ENCODE measurements at regions not wholly inside any gene's neighbourhood (a gene's known extent, or its start where the extent isn't known, plus 50 kb on each side); places are given as distances from the start of the nearest gene placed in this dataset.

DNA sequence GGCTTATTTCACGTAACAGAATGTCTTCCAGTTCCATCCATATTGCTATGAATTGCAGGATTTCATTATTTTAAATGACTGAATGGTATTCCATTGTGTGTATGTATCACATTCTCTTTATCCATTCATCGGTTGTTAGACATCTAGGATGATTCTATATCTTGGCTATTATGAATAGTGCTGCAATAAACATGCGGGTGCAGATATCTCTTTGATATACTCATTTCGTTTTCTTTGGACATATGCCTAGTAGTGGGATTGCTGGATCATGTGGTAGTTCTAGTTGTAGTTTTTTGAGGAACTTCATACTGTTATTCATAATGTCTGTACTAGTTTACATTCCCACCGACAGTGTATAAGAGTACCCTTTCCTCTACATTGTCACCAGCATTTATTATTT is 460.5 kb downstream of the MAN2A1 start:
- DNase-seq, result no peak

- no peak for DNase-seq
Observed at GRCh38 chr5:110159202-110159601, 469.5 kb downstream of the MAN2A1 start.

- no peak for DNase-seq
Observed at GRCh38 chr5:110161162-110161561, 471.4 kb downstream of the MAN2A1 start.

DNA sequence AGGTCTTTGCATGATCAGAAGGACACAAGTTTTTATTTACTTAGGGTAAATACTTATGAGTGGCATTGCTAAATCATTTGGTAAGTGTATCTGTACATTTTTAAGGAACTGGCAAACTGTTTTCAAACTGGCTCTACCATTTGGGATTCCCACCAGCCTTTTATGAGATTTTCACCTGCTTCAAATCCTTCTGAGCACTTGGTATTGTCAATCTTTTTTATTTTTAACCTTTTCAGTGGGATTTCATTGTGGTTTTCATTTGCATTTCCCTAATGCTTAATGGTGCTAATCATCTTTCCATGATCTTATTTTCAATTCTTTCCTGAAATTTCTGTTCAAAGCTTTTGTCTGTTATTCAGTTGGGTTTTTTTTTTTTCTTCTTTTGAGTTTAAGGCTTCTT is 475.6 kb downstream of the MAN2A1 start:
- DNase-seq, result no peak

GRCh38 chr5:110167384-110167783 is 477.7 kb downstream of the MAN2A1 start:
- no peak for DNase-seq

GRCh38 chr5:110169461-110169860 is 479.7 kb downstream of the MAN2A1 start:
- DNase-seq, result no peak

GRCh38 chr5:110177729-110178128 is 488.0 kb downstream of the MAN2A1 start:
- DNase-seq, result no peak

DNA sequence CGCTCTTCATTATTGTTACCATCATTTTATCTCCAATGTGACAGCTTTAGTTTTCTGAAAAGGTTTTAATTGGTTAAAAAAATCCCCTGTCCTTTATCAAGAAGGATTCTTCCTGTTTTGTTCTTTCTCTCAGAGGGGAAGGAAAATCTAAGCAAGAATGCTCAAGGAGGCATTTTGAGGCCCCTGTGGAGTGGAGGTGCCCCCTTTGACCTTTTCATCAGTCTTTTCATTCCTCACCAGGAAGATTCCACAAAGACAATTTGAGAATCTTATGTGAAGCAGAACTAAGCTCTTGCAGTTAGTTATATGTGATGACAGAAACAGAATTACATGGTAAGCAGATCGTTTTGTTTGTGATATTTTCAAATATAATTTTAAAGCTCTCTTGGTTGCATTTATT is 489.6 kb downstream of the MAN2A1 start:
- DNase-seq, result no peak

DNA sequence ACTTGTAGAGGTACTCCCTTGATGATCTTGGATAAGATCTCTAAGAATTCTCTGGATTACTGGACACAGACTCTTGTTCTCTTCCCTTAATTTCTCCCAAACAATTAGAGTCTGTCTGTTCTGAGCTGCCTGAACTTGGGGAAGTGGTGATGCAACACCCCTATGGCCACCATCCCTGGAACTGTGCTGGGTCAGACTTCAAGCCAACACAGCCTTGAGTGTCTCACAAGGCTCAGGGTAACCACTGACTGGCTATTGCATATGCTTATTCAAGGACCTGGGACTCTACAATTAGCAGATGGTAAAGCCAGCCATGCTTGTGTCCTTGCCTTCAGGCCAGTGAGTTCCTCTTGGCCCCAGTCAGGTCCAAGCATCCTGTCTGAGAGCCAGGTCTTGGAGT is 504.5 kb downstream of the MAN2A1 start:
- no peak for DNase-seq

- no peak for DNase-seq
Observed at GRCh38 chr5:110195288-110195687, 505.6 kb downstream of the MAN2A1 start.

- DNase-seq, result no peak
Observed at GRCh38 chr5:110201791-110202190, 512.1 kb downstream of the MAN2A1 start.

- DNase-seq, result no peak
Observed at GRCh38 chr5:110203661-110204060, 513.9 kb downstream of the MAN2A1 start.

- no peak for DNase-seq
Observed at GRCh38 chr5:110209401-110209800, 517.1 kb downstream of the TMEM232 start.

GRCh38 chr5:110218981-110219380 is 507.5 kb downstream of the TMEM232 start:
- no peak for DNase-seq

- DNase-seq, result no peak
Observed at GRCh38 chr5:110219769-110220168, 506.7 kb downstream of the TMEM232 start.

DNA sequence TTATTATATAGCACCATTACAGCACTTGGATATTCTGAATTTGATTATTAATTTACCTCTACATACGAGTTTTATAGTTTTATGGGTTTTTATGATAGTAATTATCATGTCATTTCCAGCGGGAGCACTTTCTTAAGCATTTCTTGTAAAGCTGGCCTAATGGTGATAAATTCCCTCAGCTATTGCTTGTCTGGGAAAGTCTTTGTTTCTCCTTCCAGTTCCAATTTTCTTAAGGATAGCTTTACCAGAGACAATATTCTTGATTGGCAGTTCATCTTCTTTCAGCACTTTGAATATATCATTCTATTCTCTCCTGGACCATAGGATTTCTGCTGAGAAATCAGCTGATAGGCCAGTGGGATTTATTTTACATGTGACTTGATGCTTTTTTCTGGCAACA is 505.4 kb downstream of the TMEM232 start:
- no peak for DNase-seq

GRCh38 chr5:110224050-110224449 is 502.4 kb downstream of the TMEM232 start:
- no peak for DNase-seq

- DNase-seq, result no peak
Observed at GRCh38 chr5:110225949-110226348, 500.5 kb downstream of the TMEM232 start.

- DNase-seq, result no peak
Observed at GRCh38 chr5:110239786-110240185, 486.7 kb downstream of the TMEM232 start.

GRCh38 chr5:110242950-110243349 is 483.5 kb downstream of the TMEM232 start:
- DNase-seq, result no peak

GRCh38 chr5:110248921-110249320 is 477.6 kb downstream of the TMEM232 start:
- DNase-seq, result no peak

DNA sequence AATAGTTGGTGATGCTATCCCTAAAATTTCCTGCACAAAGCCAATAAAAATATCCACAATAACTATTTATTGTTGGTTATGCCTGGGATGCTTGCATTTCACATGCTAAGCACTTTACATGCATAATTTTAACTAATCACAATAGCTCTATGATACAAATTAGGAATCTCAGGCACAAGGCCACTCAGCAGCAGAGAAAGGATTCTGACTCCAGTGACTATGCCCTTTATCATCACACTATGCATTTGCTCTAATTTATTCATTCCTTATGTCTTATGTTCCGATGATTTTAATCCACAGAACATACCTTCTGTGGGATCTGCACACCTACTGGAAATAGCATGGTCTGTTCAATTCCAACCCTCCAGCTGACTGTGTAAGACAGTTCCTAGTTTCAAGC is 476.1 kb downstream of the TMEM232 start:
- no peak for DNase-seq

DNA sequence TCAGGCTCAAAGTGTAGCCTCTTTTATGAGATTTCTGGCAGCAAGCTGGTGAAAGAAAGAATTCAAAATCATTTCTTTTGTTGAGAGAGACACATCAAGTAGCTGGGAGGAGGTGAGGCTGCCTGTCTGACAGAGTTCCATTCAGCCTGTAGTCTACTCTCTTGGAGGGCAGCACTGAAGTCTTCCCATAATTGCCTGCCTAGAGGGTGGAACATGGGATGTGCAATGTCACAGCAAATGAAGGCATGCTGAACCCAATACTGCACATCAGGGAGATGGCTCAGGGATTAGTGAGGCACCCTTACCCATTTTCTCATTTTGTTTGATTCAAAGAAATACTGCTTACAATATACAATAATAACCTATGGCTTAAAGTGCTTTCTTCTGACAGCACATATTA is 475.7 kb downstream of the TMEM232 start:
- DNase-seq, result no peak

DNA sequence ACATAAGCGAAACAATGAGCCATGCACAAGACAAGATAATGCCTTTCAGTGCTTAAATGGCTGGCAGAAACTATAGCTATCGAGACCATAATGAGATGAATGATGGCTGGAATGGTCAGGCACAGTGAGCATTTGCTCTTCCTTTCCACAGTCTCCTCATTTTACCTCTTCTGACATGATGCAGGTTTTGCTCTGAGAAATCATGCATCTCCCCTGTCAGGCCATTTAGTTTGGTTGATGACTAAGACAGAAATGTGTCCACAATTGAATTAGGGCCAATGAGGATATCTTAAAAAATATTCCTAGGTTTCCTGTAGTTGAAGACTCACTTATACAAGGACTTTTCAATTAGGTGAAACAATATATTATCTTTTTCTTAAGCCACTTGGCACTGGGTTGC is 475.1 kb downstream of the TMEM232 start:
- no peak for DNase-seq

DNA sequence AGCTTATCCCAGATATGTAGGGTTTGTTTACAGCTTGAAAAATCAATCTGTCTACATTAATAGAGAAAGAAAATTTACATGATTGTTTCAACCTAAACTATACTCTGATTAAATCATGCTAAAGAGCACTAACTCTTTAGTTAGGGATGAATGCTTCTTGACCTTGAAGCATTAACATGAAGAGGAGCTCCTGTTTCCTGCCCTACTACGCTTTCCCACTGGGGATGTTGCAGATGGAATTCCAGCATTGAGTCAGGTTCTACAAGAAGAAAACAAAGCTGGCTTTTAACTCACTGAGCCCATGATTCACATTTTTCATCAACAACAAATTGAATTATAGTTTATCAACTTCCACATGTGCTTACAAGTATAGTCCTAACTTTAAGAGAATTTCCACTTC is 471.3 kb downstream of the TMEM232 start:
- DNase-seq, result no peak

- peak; percentile 19 for DNase-seq
Observed at GRCh38 chr5:110256298-110256697, 470.2 kb downstream of the TMEM232 start.

Data from NCI-H69 (cell line).